SK-N-MC (cell line): ENCODE measurements at regions not wholly inside any gene's neighbourhood (a gene's known extent, or its start where the extent isn't known, plus 50 kb on each side); places are given as distances from the start of the nearest gene placed in this dataset.

ENCODE experiments used
- EZH2 ChIP-seq: fragments of 200-600 bp; sonication (generic); IDR thresholded peaks from one replicate; pipeline ENCODE4 v1.6.1; 2017; ENCODE audit warnings: antibody characterized with exemption
- FOXP2 ChIP-seq: optimal IDR thresholded peaks from 2 replicates; pipeline ENCODE3; 2011; ENCODE audit warnings: mild to moderate bottlenecking, moderate library complexity; ENCODE audit not compliant: insufficient read depth; ENCODE audit errors: extremely low read length, control extremely low read depth
- POLR2AphosphoS5 ChIP-seq: IDR thresholded peaks from 2 replicates; pipeline ENCODE4 v1.6.1; 2012; ENCODE audit warnings: mild to moderate bottlenecking, low read depth, low read length, borderline replicate concordance

DNA sequence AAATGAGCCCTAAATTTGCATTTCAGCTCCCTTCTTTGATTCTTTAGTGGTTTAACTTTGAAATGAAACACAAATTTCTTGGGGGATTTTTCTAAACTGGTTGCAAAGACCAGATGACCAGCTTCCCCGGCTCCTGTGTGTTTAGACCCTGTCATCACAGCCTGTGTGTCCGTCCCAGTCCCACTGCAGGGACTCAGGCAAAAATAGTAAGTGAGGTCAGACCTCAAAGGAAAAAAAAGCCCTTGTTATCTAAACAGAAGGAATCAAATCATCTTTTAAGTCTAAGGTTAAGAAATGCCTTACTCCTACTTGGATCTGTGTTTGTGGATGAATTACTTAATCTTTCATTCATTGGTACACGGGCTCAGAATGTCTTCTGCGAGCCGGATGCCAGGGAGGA is 423.7 kb downstream of the LPIN1 start:
- TF ChIP-seq EZH2 (no peak), POLR2AphosphoS5 (no peak), FOXP2 (no peak)
